ENCODE measurements at regions not wholly inside any gene's neighbourhood (a gene's known extent, or its start where the extent isn't known, plus 50 kb on each side); places are given as distances from the start of the nearest gene placed in this dataset.

DNA sequence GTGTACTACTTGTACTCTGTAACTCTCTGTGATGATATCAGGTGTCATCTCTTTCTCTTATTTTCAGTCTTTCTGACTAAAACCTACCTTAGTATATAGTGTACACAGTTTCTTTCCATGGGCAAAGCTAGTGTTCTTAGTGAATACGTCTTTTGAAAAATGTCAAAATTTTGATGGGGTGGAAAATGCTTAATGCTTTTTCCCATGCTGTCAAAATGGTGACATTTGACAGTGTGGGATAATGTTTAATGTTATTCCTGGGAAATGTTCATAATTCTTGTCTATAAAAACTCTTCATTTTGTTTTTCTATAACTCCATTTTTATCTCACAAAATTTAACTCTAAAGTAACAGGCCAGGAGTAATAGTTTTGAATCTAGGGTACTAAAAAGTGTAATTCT lies 742.7 kb upstream of the FOXG1 start:
- CTCF ChIA-PET, result no interaction called here
- H3K4me1 Mint-ChIP-seq, result no peaks in the 10 kb centered on the region
- H3K4me3 Mint-ChIP-seq, result no peak overlapping the region
- intact Hi-C loops (cut with DNase I, micrococcal nuclease), result no loop called here
- no peaks in the 10 kb centered on the region for H3K27me3 Mint-ChIP-seq
- POLR2A ChIA-PET, result no interaction called here
- no peak overlapping the region for H3K27ac Mint-ChIP-seq
- H3K36me3 Mint-ChIP-seq (ENCODE audit: low read depth), result no peaks in the 10 kb centered on the region
- ATAC-seq (no peak), DNase-seq (no peak)
- H3K9me3 Mint-ChIP-seq (ENCODE audit: low read depth), result peaks cover 14% of the 10 kb centered on the region

DNA sequence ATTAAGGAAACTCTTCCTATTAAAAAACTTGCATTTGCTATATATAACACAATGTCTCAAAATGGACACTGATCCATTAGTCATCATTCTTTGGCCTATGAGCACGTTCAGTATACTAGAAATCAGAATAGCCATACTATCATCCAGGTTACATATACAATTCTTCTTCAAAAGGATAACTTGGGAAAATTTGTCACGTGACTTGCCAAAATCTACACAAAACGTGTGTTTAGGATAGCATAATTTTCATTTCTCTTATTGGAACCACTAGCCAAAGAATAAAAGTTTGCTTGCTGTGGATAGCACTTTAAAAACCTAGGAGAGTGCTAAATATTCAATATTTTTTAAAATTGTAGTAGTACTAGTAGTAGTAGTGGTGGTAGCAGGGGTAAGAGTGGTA lies 714.3 kb upstream of the FOXG1 start:
- CTCF ChIA-PET, result no interaction called here
- H3K27me3 Mint-ChIP-seq, result no peaks in the 10 kb centered on the region
- H3K27ac Mint-ChIP-seq, result no peak overlapping the region
- H3K9me3 Mint-ChIP-seq (ENCODE audit: low read depth), result peaks cover 16% of the 10 kb centered on the region
- ATAC-seq (no peak), DNase-seq (no peak)
- no peaks in the 10 kb centered on the region for H3K4me1 Mint-ChIP-seq
- H3K36me3 Mint-ChIP-seq (ENCODE audit: low read depth), result no peaks in the 10 kb centered on the region
- POLR2A ChIA-PET, result no interaction called here
- no peak overlapping the region for H3K4me3 Mint-ChIP-seq
- intact Hi-C loops (cut with DNase I, micrococcal nuclease), result no loop called here

DNA sequence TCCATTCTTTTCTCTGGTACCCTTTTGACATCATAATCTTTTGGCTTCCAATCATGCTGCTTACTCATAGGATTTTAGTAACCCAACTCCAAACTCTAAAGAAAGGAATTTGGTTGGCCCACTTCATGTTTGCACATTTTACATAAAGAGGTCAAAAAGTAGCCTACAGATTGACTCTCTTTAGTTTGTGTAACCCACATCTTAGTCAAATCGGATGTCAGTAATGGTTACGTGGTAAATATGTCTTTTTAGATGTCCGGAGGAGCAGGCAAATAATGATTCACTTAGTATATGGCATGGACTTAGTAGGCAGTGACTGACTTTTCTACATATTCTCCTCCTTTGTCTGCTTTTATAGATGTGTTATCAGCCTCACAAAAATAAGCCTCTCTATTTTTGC lies 711.6 kb upstream of the FOXG1 start:
- no peak overlapping the region for H3K4me3 Mint-ChIP-seq
- DNase-seq (no peak), ATAC-seq (no peak)
- no peaks in the 10 kb centered on the region for H3K36me3 Mint-ChIP-seq (ENCODE audit: low read depth)
- peaks cover 16% of the 10 kb centered on the region for H3K9me3 Mint-ChIP-seq (ENCODE audit: low read depth)
- no peaks in the 10 kb centered on the region for H3K4me1 Mint-ChIP-seq
- intact Hi-C loops (cut with DNase I, micrococcal nuclease), result no loop called here
- POLR2A ChIA-PET, result no interaction called here
- no peak overlapping the region for H3K27ac Mint-ChIP-seq
- CTCF ChIA-PET, result no interaction called here
- H3K27me3 Mint-ChIP-seq, result no peaks in the 10 kb centered on the region

DNA sequence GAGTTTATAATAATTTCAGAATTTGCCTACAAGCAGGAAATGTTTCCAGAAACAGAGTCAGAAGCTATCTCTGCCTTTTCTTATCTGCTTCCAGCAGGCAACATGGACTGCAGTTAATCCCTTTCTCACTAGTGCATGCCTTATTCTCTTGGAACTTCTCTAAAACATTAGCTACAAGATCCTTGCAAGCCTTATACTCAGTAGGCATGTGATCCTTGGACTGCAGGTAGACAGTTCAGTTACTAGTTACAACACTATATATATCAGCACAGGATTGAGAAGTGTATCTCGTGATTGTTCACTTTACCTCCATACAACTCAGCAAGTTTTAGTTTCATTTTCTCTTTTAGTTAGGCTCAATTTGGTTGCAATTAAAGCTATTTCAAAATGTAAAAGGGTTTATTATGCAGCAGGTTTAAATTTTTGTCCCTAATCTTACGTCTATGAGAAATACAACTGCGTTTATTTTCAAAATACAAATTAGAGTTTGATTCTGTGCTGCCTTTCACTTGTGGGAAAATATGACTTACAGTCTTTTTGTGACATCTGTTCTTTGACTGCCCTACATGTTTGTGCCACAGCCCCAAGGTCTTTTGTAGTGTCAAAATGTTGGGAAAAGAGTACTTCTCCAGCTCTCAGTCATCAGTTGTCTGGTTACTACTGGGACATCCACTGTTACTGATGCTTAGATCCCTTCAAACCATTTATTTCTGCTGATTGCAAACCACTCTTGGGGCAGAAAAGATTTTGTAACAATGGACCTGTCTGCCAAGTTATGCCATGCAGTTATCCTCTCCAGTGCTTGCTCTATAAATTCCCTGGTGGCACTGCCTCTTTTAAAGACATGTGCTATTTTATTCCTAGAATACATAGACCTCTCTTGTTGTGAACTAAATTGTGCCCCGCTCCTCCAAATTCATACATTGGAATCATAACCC lies 709.0 kb upstream of the FOXG1 start:
- ATAC-seq (no peak), DNase-seq (no peak)
- Mint-ChIP-seq H3K36me3 (ENCODE audit: low read depth) (no peaks in the 10 kb centered on the region), H3K4me3 (no peak overlapping the region), H3K27me3 (no peaks in the 10 kb centered on the region), H3K4me1 (no peaks in the 10 kb centered on the region), H3K27ac (no peak overlapping the region), H3K9me3 (ENCODE audit: low read depth) (peaks cover 15% of the 10 kb centered on the region)
- intact Hi-C loops (cut with DNase I, micrococcal nuclease), result no loop called here
- CTCF ChIA-PET, result no interaction called here
- POLR2A ChIA-PET, result no interaction called here

DNA sequence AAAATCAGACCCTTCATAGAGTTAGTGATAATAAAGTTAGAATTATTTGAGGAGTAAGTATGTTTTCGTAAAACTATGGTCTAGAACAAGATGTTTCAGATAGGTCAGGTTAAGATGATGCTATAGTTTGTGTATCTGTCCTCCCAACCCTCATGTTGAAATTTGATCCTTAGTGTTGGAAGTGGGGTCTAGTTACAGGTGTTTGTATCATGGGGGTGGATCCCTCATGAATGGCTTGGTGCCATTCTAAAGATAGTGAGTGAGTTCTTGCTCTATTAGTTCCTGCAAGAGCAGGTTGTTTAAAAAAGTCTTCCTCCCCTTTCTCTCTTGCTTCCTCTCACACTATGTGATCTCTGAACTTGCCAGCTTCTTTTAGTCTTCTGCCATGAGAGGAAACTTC lies 707.3 kb upstream of the FOXG1 start:
- intact Hi-C loops (cut with DNase I, micrococcal nuclease), result no loop called here
- ATAC-seq, result no peak
- Mint-ChIP-seq H3K4me3 (no peak overlapping the region), H3K9me3 (ENCODE audit: low read depth) (peaks cover 10% of the 10 kb centered on the region), H3K4me1 (no peaks in the 10 kb centered on the region), H3K36me3 (ENCODE audit: low read depth) (no peaks in the 10 kb centered on the region), H3K27ac (no peak overlapping the region), H3K27me3 (no peaks in the 10 kb centered on the region)
- ChIA-PET POLR2A (no interaction called here), CTCF (no interaction called here)
- DNase-seq, result no peak

DNA sequence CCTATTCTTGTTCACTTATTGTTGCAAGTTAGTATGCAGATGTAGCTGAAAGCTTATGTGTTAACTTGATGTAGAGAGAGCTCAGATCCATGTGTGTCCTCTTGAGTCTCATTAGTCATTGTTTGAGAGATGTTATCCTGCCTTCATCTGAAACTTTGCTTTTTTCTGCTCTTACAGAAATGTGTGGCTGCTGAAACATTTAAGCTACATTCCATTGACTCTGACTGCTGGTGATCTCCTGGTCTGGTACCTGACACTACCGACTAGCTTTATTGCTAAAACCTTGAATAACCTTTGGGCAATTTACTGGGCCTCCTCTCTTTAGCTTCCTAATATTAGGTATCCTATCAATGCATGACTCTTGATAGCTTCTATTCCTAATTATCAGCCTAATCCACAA lies 705.6 kb upstream of the FOXG1 start:
- ATAC-seq, result no peak
- POLR2A ChIA-PET, result no interaction called here
- H3K4me3 Mint-ChIP-seq, result no peak overlapping the region
- H3K4me1 Mint-ChIP-seq, result no peaks in the 10 kb centered on the region
- DNase-seq, result no peak
- H3K36me3 Mint-ChIP-seq (ENCODE audit: low read depth), result no peaks in the 10 kb centered on the region
- CTCF ChIA-PET, result interaction anchor here (0.7 kb wide), 1 partner anchor 512 kb away, joined by 3 read pairs; no protein-coding TSS in a partner anchor
- H3K9me3 Mint-ChIP-seq (ENCODE audit: low read depth), result peaks cover 10% of the 10 kb centered on the region
- H3K27me3 Mint-ChIP-seq, result no peaks in the 10 kb centered on the region
- intact Hi-C loops (cut with DNase I, micrococcal nuclease), result no loop called here
- no peak overlapping the region for H3K27ac Mint-ChIP-seq

DNA sequence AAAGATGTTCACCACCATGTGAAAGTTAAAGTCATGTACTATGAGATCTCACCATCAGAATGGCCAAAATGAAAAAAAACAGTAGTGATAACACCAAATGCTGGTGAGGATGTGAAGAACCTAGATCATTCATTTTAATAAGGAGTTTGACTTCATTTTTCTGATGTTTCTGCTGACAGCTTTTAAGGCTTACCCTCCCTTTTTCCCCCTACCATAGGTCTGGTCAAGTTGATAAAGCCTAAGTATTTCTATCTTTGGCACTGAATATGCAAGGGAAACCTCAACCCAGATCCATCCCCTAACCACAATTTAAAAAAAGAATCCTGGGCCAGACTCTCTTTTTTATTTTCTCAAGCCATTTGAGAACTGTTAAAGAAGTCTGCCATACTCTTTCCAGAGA lies 689.6 kb upstream of the FOXG1 start:
- no peak for ATAC-seq
- Mint-ChIP-seq H3K36me3 (ENCODE audit: low read depth) (no peaks in the 10 kb centered on the region), H3K27me3 (no peaks in the 10 kb centered on the region), H3K4me1 (no peaks in the 10 kb centered on the region), H3K27ac (no peak overlapping the region), H3K9me3 (ENCODE audit: low read depth) (peaks cover 20% of the 10 kb centered on the region), H3K4me3 (no peak overlapping the region)
- intact Hi-C loops (cut with DNase I, micrococcal nuclease), result no loop called here
- POLR2A ChIA-PET, result no interaction called here
- CTCF ChIA-PET, result no interaction called here
- DNase-seq, result no peak

DNA sequence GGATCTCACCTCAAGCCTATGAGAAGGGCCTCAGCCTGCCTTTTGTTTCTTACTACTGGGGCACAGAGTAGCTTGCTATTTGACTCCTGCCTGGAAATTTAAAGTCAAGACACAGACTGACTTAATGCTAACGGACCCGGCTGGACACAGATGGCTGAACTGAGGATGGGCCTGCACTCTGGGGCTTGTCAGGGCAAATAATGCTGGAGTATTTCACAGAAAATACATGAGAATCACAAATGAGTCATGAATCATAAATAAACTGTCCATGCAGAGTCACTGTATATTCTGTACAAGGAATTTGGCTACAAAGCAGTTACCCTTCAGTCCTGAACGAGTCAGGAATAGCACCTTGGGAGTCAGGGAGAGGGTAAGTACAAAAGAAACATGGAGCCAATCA lies 683.2 kb upstream of the FOXG1 start:
- ATAC-seq, result no peak
- H3K27me3 Mint-ChIP-seq, result no peaks in the 10 kb centered on the region
- intact Hi-C loops (cut with DNase I, micrococcal nuclease), result no loop called here
- POLR2A ChIA-PET, result no interaction called here
- CTCF ChIA-PET, result no interaction called here
- no peak overlapping the region for H3K4me3 Mint-ChIP-seq
- no peaks in the 10 kb centered on the region for H3K36me3 Mint-ChIP-seq (ENCODE audit: low read depth)
- H3K9me3 Mint-ChIP-seq (ENCODE audit: low read depth), result peaks cover 7% of the 10 kb centered on the region
- H3K4me1 Mint-ChIP-seq, result no peaks in the 10 kb centered on the region
- no peak overlapping the region for H3K27ac Mint-ChIP-seq
- no peak for DNase-seq

DNA sequence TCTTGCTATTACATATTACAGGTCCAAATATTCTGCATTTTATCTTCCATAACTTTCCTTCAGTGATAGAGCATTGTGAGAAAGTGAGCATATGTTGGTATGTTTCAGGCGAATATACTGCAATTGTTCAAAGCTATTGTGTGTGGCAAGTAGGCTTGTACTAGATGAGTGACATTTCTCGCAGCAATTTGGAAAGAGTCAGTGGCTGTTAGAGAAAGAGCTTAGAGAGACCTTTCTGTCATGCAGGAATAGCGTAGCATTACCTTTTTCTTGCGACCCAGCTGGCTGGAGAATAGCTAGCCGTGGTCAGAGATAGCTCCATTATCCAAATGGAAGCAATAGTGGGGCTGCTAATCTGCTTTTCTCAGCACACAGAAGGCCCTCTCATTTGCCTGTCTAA lies 678.5 kb upstream of the FOXG1 start:
- DNase-seq, result no peak
- intact Hi-C loops (cut with DNase I, micrococcal nuclease), result no loop called here
- H3K4me1 Mint-ChIP-seq, result no peaks in the 10 kb centered on the region
- no peaks in the 10 kb centered on the region for H3K36me3 Mint-ChIP-seq (ENCODE audit: low read depth)
- H3K27me3 Mint-ChIP-seq, result no peaks in the 10 kb centered on the region
- ATAC-seq, result no peak
- POLR2A ChIA-PET, result no interaction called here
- no peak overlapping the region for H3K4me3 Mint-ChIP-seq
- peaks cover 12% of the 10 kb centered on the region for H3K9me3 Mint-ChIP-seq (ENCODE audit: low read depth)
- CTCF ChIA-PET, result interaction anchor here (0.6 kb wide), 1 partner anchor 1966 kb away, joined by 3 read pairs; no protein-coding TSS in a partner anchor
- no peak overlapping the region for H3K27ac Mint-ChIP-seq

DNA sequence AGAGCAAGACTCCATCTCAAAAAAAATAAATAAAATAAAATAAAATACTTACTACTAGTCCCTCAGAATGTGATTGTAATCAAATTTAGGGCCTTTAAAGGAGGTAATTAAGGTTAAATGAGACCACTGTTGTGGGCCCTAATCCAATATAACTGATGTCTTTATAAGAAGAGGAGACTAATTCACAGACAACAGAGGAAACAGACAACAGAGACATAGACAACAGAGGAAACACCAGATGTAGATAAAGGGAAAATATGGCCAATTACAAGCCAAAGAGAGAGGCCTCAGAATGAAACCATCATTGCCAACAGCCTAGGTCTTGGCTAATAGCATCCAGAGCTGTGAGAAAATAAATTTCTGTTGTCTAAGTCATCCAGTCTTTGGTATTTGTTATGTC lies 669.0 kb upstream of the FOXG1 start:
- Mint-ChIP-seq H3K9me3 (ENCODE audit: low read depth) (peaks cover 10% of the 10 kb centered on the region), H3K36me3 (ENCODE audit: low read depth) (no peaks in the 10 kb centered on the region), H3K4me1 (no peaks in the 10 kb centered on the region), H3K27me3 (no peaks in the 10 kb centered on the region), H3K4me3 (no peak overlapping the region), H3K27ac (no peak overlapping the region)
- intact Hi-C loops (cut with DNase I, micrococcal nuclease), result no loop called here
- no peak for ATAC-seq
- POLR2A ChIA-PET, result no interaction called here
- CTCF ChIA-PET, result no interaction called here
- DNase-seq, result no peak

DNA sequence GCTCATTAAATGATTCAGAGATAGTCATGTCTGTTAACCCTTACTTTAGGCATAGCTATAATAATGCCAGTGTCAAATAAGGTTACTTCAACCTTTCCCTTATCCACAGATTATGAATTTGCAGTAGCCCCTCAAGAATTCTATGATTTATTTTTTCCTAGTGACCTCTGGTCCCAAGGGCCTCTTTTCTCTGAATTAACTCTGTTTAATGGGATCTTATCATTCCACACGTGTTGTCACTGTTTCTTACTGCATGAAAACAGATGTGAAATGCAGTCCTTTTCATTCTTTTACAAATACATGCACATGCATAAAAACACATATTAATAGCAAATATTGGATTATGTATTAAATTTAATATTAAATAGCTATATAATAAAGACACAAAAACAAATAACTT lies 667.7 kb upstream of the FOXG1 start:
- no peak overlapping the region for H3K4me3 Mint-ChIP-seq
- ATAC-seq (no peak), DNase-seq (no peak)
- H3K36me3 Mint-ChIP-seq (ENCODE audit: low read depth), result no peaks in the 10 kb centered on the region
- POLR2A ChIA-PET, result no interaction called here
- peaks cover 13% of the 10 kb centered on the region for H3K9me3 Mint-ChIP-seq (ENCODE audit: low read depth)
- H3K27ac Mint-ChIP-seq, result no peak overlapping the region
- no peaks in the 10 kb centered on the region for H3K4me1 Mint-ChIP-seq
- no peaks in the 10 kb centered on the region for H3K27me3 Mint-ChIP-seq
- intact Hi-C loops (cut with DNase I, micrococcal nuclease), result no loop called here
- CTCF ChIA-PET, result no interaction called here

DNA sequence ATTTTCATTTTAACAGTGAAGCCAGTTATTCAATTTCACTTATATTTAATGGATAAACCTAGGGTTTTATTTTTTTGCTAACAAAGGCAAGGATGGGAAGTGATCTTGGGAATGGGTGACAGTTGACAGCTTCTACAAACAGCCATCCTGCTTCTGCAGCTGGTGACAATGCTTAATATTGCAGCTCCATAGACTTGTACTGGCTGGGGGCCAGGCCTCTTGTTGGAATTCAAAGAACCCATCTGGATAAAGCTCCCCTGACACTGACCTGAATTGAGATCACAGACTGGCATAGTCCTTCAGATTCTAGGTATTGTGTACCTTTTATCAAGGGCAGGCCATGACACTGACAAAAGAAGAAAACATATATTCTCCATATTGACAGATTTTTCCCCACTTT lies 664.6 kb upstream of the FOXG1 start:
- POLR2A ChIA-PET, result no interaction called here
- no peak for ATAC-seq
- no peaks in the 10 kb centered on the region for H3K4me1 Mint-ChIP-seq
- CTCF ChIA-PET, result no interaction called here
- no peaks in the 10 kb centered on the region for H3K36me3 Mint-ChIP-seq (ENCODE audit: low read depth)
- DNase-seq, result no peak
- H3K27ac Mint-ChIP-seq, result no peak overlapping the region
- peaks cover 18% of the 10 kb centered on the region for H3K9me3 Mint-ChIP-seq (ENCODE audit: low read depth)
- no peak overlapping the region for H3K4me3 Mint-ChIP-seq
- intact Hi-C loops (cut with DNase I, micrococcal nuclease), result no loop called here
- no peaks in the 10 kb centered on the region for H3K27me3 Mint-ChIP-seq

DNA sequence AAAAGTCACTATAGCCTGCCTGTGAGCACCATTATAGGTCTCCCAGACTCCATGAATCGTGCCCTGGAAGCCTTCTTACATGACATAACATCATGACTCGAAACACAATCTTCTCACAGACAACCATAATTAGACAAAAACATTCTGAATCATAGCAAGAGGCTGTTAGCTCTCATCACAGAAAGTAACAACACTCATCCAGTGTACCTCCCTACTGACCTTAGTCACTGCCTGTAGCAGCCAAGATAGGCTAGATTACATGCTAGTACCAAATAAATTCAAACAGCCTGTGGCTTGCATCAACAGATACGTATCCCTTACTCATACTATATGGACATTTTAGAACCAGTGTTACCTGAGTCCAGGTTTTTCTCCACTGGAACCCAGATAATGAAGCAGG lies 663.8 kb upstream of the FOXG1 start:
- ATAC-seq, result no peak
- H3K4me3 Mint-ChIP-seq, result no peak overlapping the region
- CTCF ChIA-PET, result no interaction called here

More for the DNA sequence above, 663.8 kb upstream of the FOXG1 start:
- intact Hi-C loops (cut with DNase I, micrococcal nuclease), result no loop called here
- Mint-ChIP-seq H3K9me3 (ENCODE audit: low read depth) (peaks cover 16% of the 10 kb centered on the region), H3K27ac (no peak overlapping the region), H3K4me1 (no peaks in the 10 kb centered on the region), H3K36me3 (ENCODE audit: low read depth) (no peaks in the 10 kb centered on the region), H3K27me3 (no peaks in the 10 kb centered on the region)
- DNase-seq, result no peak
- POLR2A ChIA-PET, result no interaction called here

Data from activated CD4-positive, alpha-beta T cell treated with anti-CD3 and anti-CD28 coated beads for 36 hours (primary cell).